ENCODE measurements at regions not wholly inside any gene's neighbourhood (a gene's known extent, or its start where the extent isn't known, plus 50 kb on each side); places are given as distances from the start of the nearest gene placed in this dataset.

DNA sequence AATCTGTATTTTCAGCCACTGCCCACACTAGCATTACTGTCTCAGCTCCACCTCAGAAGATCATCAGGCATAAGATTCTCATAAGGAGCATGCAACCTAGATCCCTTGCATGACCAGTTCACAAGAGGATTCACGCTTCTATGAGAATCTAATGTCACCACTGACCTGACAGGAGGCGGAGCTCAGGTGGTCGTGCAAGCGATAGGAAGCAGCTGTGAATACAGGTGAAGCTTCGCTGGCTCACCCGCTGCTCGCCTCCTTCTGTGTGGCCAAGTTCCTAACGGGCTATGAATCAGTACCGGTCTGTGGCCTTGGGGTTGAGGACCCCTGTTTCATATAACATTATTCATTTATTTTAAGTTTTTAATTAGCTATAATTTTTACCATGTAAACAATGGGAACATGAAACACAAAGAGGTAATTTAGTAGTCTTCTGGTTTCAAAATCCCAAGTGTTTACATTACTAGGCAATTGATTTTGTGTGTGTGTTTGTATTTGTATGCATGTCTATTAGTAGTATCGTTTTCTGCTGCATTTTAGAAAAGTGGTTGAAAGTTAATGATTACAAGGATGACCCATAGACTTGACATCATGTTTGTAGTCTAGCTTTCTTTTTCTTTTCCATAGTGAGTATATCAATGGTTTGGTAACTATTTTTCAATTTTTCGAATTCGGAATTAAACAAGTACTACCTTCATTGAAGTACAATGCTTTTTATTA lies 159.4 kb downstream of the TENT4A start:
- TF ChIP-seq, protein P1, sequence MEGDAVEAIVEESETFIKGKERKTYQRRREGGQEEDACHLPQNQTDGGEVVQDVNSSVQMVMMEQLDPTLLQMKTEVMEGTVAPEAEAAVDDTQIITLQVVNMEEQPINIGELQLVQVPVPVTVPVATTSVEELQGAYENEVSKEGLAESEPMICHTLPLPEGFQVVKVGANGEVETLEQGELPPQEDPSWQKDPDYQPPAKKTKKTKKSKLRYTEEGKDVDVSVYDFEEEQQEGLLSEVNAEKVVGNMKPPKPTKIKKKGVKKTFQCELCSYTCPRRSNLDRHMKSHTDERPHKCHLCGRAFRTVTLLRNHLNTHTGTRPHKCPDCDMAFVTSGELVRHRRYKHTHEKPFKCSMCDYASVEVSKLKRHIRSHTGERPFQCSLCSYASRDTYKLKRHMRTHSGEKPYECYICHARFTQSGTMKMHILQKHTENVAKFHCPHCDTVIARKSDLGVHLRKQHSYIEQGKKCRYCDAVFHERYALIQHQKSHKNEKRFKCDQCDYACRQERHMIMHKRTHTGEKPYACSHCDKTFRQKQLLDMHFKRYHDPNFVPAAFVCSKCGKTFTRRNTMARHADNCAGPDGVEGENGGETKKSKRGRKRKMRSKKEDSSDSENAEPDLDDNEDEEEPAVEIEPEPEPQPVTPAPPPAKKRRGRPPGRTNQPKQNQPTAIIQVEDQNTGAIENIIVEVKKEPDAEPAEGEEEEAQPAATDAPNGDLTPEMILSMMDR (IDR thresholded peaks at IDR 0.05), result no peak
- no peak for TF ChIP-seq ZFX (IDR thresholded peaks at IDR 0.05; ENCODE audit: borderline replicate concordance)
